CD4-positive, alpha-beta T cell (primary cell): ENCODE measurements at regions not wholly inside any gene's neighbourhood (a gene's known extent, or its start where the extent isn't known, plus 50 kb on each side); places are given as distances from the start of the nearest gene placed in this dataset.

Experiments used
- ATAC-seq: fragments of 200-7000 bp; cut with Tn5 transposase; one replicate; pipeline ENCODE4 v1.10.0; 2022; ENCODE audit warnings: mild to moderate bottlenecking; ENCODE audit not compliant: poor library complexity
- CTCF ChIA-PET: fragments of 350-600 bp; sonication (Branson Sonifier 250); formaldehyde crosslinking; loops from one replicate; lab custom pipeline; 2021; ENCODE audit warnings: antibody characterized with exemption, inconsistent platforms; lab: Charles Lee
- POLR2A ChIA-PET: fragments of 350-600 bp; sonication (Branson Sonifier 250); formaldehyde crosslinking; loops from one replicate; lab custom pipeline; 2021; ENCODE audit warnings: antibody characterized with exemption, inconsistent platforms; lab: Charles Lee
- DNase-seq, 14 experiments: peaks; one replicate each; pipeline ENCODE4 v3.0.0-alpha.2; 2013 to 2020; ENCODE audit warnings: mixed read lengths in 2 of 14
- H3K27ac ChIP-seq, 2 donors: one replicate each; pipeline versions ENCODE4 v1.5.1 to v1.7.0; 2013; ENCODE audit warnings: low read length in 2 of 2, low read depth in 1 of 2, mild to moderate bottlenecking in 1 of 2
- H3K27me3 ChIP-seq, 2 experiments: 1 replicate in 1 of 2; 2 replicates in 1 of 2; pipeline versions ENCODE4 v1.6.1 to v1.7.0; 2013; ENCODE audit warnings: low read length in 2 of 2, control low read depth in 1 of 2, mild to moderate bottlenecking in 1 of 2, moderate library complexity in 1 of 2; ENCODE audit not compliant: insufficient read depth in 2 of 2, control insufficient read depth in 1 of 2
- H3K36me3 ChIP-seq: one replicate; pipeline ENCODE4 v1.6.1; 2013; ENCODE audit warnings: low read length, control low read depth; ENCODE audit not compliant: insufficient read depth
- H3K4me1 ChIP-seq: one replicate; pipeline ENCODE4 v1.6.1; 2013; ENCODE audit warnings: low read length, control low read depth; ENCODE audit not compliant: insufficient read depth
- H3K4me3 ChIP-seq: one replicate; pipeline ENCODE4 v1.5.1; 2013; ENCODE audit warnings: mild to moderate bottlenecking, low read length, moderate library complexity
- H3K9me3 ChIP-seq, 2 experiments: 1 replicate in 1 of 2; 2 replicates in 1 of 2; pipeline versions ENCODE4 v1.6.1 to v1.7.0; 2013; ENCODE audit warnings: low read length in 2 of 2, mild to moderate bottlenecking in 2 of 2, control low read depth in 1 of 2, moderate library complexity in 1 of 2; ENCODE audit not compliant: control insufficient read depth in 1 of 2, insufficient read depth in 1 of 2
- H3K27ac Mint-ChIP-seq: one replicate; pipeline ENCODE4 v1.8.0; 2020; ENCODE audit warnings: mixed read lengths
- H3K27me3 Mint-ChIP-seq: one replicate; pipeline ENCODE4 v1.8.0; 2021; ENCODE audit warnings: mixed read lengths
- H3K36me3 Mint-ChIP-seq: one replicate; pipeline ENCODE4 v1.8.0; 2021; ENCODE audit warnings: low read depth, mixed read lengths
- H3K4me1 Mint-ChIP-seq: one replicate; pipeline ENCODE4 v1.8.0; 2021; ENCODE audit warnings: low read depth, mixed read lengths
- H3K4me3 Mint-ChIP-seq: one replicate; pipeline ENCODE4 v1.8.0; 2020; ENCODE audit warnings: mild to moderate bottlenecking, mixed read lengths
- H3K9me3 Mint-ChIP-seq: one replicate; pipeline ENCODE4 v1.8.0; 2020; ENCODE audit warnings: mixed read lengths
- intact Hi-C, 2 experiments: fragments of 100-400 bp; cut with DNase I in 1 of 2; cut with micrococcal nuclease in 1 of 2; formaldehyde crosslinking; loops; one replicate each; pipeline versions ENCODE4 v1.15.1 to v1.9.0; 2023 to 2025; cut with DNase I, micrococcal nuclease
- TF ChIP-seq, protein P1 (sequence below): fragments of 200-600 bp; IDR thresholded peaks from one replicate; pipeline ENCODE4 v1.8.0; 2022; ENCODE audit warnings: antibody characterized with exemption, mild to moderate bottlenecking

DNA sequence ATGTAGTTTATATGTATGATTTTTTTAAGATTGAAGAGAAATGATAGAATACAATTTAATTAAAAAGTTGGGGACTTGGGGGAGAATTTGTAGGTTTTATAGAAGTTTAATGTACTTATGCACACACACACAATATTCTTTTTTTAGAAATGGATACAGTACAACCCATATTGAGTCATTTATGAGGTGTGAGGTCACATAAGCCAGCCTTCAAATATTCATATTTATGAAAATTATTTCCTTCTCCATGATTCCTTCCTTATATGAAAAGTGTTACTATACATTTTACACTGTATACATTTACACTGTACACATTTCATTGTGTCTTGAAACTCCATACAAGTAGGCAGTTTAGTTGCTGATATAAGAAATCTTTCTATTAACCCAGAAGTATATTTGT, 96.2 kb upstream of the CHODL start:
- ATAC-seq (no peak), DNase-seq (no peak)
- Histone ChIP-seq H3K9me3 (peaks cover 0 to 8% of the 10 kb centered on the region in 2 experiments), H3K4me3 (no peak overlapping the region), H3K27ac (no peak overlapping the region), H3K36me3 (no peaks in the 10 kb centered on the region), H3K27me3 (no peaks in the 10 kb centered on the region), H3K4me1 (no peaks in the 10 kb centered on the region)
- H3K4me1 Mint-ChIP-seq, result no peaks in the 10 kb centered on the region
- H3K36me3 Mint-ChIP-seq, result no peaks in the 10 kb centered on the region
- intact Hi-C loops, result no loop called here
- TF ChIP-seq, protein P1, sequence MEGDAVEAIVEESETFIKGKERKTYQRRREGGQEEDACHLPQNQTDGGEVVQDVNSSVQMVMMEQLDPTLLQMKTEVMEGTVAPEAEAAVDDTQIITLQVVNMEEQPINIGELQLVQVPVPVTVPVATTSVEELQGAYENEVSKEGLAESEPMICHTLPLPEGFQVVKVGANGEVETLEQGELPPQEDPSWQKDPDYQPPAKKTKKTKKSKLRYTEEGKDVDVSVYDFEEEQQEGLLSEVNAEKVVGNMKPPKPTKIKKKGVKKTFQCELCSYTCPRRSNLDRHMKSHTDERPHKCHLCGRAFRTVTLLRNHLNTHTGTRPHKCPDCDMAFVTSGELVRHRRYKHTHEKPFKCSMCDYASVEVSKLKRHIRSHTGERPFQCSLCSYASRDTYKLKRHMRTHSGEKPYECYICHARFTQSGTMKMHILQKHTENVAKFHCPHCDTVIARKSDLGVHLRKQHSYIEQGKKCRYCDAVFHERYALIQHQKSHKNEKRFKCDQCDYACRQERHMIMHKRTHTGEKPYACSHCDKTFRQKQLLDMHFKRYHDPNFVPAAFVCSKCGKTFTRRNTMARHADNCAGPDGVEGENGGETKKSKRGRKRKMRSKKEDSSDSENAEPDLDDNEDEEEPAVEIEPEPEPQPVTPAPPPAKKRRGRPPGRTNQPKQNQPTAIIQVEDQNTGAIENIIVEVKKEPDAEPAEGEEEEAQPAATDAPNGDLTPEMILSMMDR, result no peak
- H3K4me3 Mint-ChIP-seq, result no peak overlapping the region
- ChIA-PET POLR2A (no interaction called here), CTCF (no interaction called here)
- H3K27ac Mint-ChIP-seq, result no peak overlapping the region
- no peaks in the 10 kb centered on the region for H3K9me3 Mint-ChIP-seq
- H3K27me3 Mint-ChIP-seq, result no peaks in the 10 kb centered on the region

DNA sequence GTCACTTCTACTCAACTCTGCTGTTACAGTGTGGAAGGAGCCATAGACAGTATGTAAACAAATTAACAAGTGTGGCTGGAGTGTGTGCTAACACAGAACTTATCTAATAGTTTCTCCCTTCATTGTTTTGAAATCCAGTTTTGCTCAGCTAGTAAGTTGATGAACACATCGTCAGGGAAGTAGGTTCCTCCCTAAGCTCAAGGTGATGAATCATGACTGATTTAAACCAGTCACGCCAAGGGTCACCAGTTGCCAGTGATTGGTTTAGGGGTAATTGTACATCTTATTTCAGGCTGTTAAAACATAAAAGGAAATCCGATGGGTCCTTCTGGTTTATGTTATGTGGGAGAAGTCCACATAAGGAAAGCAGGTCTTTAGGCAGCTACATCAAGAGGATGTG, 97.0 kb upstream of the CHODL start:
- Histone ChIP-seq H3K36me3 (no peaks in the 10 kb centered on the region), H3K4me1 (no peaks in the 10 kb centered on the region), H3K9me3 (peaks cover 0 to 8% of the 10 kb centered on the region in 2 experiments), H3K27me3 (no peaks in the 10 kb centered on the region), H3K4me3 (no peak overlapping the region), H3K27ac (no peak overlapping the region)
- no peaks in the 10 kb centered on the region for H3K36me3 Mint-ChIP-seq
- intact Hi-C loops, result no loop called here
- ChIA-PET CTCF (no interaction called here), POLR2A (no interaction called here)
- DNase-seq (no peak), ATAC-seq (no peak)
- H3K27ac Mint-ChIP-seq, result no peak overlapping the region
- TF ChIP-seq, protein P1, result no peak
- H3K4me1 Mint-ChIP-seq, result no peaks in the 10 kb centered on the region
- H3K4me3 Mint-ChIP-seq, result no peak overlapping the region
- H3K27me3 Mint-ChIP-seq, result no peaks in the 10 kb centered on the region
- H3K9me3 Mint-ChIP-seq, result no peaks in the 10 kb centered on the region

DNA sequence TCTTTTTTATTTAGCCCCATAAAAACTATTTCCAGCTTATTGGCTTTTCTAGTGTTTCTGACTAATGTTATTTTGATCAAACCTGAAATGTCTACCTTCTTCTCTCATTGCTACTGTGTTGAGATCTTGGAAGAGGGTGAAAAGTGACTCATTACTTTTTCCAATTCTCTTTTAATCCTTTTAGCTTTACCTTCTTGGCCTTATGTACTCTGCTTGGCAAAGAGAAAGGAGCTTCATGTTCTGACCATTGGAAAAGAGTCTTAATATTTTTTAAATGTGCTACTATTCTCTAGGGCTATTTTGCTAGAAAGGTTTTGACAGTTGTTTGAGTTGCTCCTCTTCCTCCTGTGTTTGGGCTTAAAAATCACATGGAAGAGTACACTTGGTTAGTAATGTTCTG, 97.8 kb upstream of the CHODL start:
- DNase-seq (no peak), ATAC-seq (no peak)
- no peak overlapping the region for H3K27ac Mint-ChIP-seq
- Histone ChIP-seq H3K4me3 (no peak overlapping the region), H3K27ac (no peak overlapping the region), H3K9me3 (peaks cover 0 to 8% of the 10 kb centered on the region in 2 experiments), H3K36me3 (no peaks in the 10 kb centered on the region), H3K4me1 (no peaks in the 10 kb centered on the region), H3K27me3 (no peaks in the 10 kb centered on the region)
- intact Hi-C loops, result no loop called here
- ChIA-PET POLR2A (no interaction called here), CTCF (no interaction called here)
- H3K4me3 Mint-ChIP-seq, result no peak overlapping the region
- TF ChIP-seq, protein P1, result no peak
- H3K9me3 Mint-ChIP-seq, result no peaks in the 10 kb centered on the region
- H3K36me3 Mint-ChIP-seq, result no peaks in the 10 kb centered on the region
- no peaks in the 10 kb centered on the region for H3K27me3 Mint-ChIP-seq
- no peaks in the 10 kb centered on the region for H3K4me1 Mint-ChIP-seq
